Astrocyte (in vitro differentiated cells and primary cell): ENCODE measurements at regions not wholly inside any gene's neighbourhood (a gene's known extent, or its start where the extent isn't known, plus 50 kb on each side); places are given as distances from the start of the nearest gene placed in this dataset.

Experiments used
- EZH2 ChIP-seq: IDR thresholded peaks from 2 replicates; pipeline ENCODE4 v1.6.1; 2012; ENCODE audit warnings: mild to moderate bottlenecking, low read length, inconsistent platforms; ENCODE audit not compliant: insufficient read depth
- TF ChIP-seq, protein P1 (sequence below): IDR thresholded peaks from 2 replicates; pipeline ENCODE4 v1.5.1; 2011; ENCODE audit warnings: low read depth, mild to moderate bottlenecking, inconsistent platforms, low read length, moderate library complexity; ENCODE audit not compliant: insufficient read depth

DNA sequence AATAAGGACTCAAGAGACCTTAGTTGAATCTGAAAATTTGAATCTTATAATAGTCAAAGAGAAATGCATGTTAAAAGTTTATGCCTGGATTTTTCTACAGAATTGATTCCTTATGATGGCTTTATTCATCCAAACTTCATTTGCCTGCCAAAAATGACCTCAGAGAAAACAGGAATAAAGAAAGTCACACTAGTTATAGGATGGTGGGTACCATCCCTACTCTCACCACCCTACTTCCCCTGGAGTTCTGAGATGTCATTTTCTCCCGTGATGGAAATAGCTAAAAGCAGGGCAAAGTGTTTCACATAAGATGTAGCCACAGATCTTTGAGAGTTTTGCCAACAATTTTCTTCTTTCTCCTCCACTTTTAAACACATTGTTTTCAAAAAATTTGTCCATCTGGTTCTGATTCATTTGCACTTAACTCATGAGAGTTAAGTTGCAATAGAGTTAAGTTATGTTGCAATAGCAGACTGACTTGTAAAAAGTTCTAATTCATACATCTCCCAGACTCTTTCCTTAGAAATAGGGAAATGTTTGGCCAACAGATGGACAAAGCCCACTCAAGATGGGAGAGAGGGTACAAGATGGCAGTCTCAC is 384.6 kb downstream of the PLPP3 start:
- TF ChIP-seq, protein P1, sequence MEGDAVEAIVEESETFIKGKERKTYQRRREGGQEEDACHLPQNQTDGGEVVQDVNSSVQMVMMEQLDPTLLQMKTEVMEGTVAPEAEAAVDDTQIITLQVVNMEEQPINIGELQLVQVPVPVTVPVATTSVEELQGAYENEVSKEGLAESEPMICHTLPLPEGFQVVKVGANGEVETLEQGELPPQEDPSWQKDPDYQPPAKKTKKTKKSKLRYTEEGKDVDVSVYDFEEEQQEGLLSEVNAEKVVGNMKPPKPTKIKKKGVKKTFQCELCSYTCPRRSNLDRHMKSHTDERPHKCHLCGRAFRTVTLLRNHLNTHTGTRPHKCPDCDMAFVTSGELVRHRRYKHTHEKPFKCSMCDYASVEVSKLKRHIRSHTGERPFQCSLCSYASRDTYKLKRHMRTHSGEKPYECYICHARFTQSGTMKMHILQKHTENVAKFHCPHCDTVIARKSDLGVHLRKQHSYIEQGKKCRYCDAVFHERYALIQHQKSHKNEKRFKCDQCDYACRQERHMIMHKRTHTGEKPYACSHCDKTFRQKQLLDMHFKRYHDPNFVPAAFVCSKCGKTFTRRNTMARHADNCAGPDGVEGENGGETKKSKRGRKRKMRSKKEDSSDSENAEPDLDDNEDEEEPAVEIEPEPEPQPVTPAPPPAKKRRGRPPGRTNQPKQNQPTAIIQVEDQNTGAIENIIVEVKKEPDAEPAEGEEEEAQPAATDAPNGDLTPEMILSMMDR = no peak
- TF ChIP-seq EZH2 = no peak
